Body of pancreas (tissue), 4 donors: ENCODE measurements at regions not wholly inside any gene's neighbourhood (a gene's known extent, or its start where the extent isn't known, plus 50 kb on each side); places are given as distances from the start of the nearest gene placed in this dataset.

Experiments
- CTCF ChIP-seq, 7 experiments: fragments of 450-650 bp in 4 of 7; fragments of 200-600 bp in 3 of 7; sonication (generic) in 3 of 7; IDR thresholded peaks; one replicate each; pipeline ENCODE4 v1.5.1; 2016 to 2019; ENCODE audit warnings: antibody characterized with exemption in 7 of 7
- POLR2A ChIP-seq, 3 donors: fragments of 450-650 bp; IDR thresholded peaks; one replicate each; pipeline ENCODE4 v1.6.1; 2016; ENCODE audit warnings: antibody characterized with exemption in 3 of 3, mild to moderate bottlenecking in 2 of 3

- TF ChIP-seq CTCF (IDR thresholded peaks at IDR 0.05) = no peak
- no peak for TF ChIP-seq POLR2A (IDR thresholded peaks at IDR 0.05)
Measured at GRCh38 chr7:33819658-33820057, 85.7 kb upstream of the BMPER start.
